K562 (cell line): ENCODE measurements at regions not wholly inside any gene's neighbourhood (a gene's known extent, or its start where the extent isn't known, plus 50 kb on each side); places are given as distances from the start of the nearest gene placed in this dataset.
A peak's percentile ranks its signal among the peaks of the same experiment; 100 is the strongest.

ENCODE experiments used
- ATAC-seq: fragments of 200-7000 bp; cut with Tn5 transposase; 3 replicates; pipeline ENCODE4 v1.9.1; 2020; ENCODE audit warnings: moderate library complexity
- BruUV-seq: library from RNA; stranded (reverse); fragments of 400-500 nt; replicated peaks from 2 replicates; lab custom pipeline; 2021; lab: Mats Ljungman, UMichigan
- CTCF ChIA-PET: fragments of 300-600 bp; formaldehyde crosslinking; extraction: SDS; loops from one replicate; lab custom pipeline; 2021; ENCODE audit warnings: low intra/inter-chr PET ratio; lab: Yijun Ruan, JAX
- POLR2A ChIA-PET: fragments of 300-600, 350-650 bp; sonication (Branson Sonifier 250); formaldehyde crosslinking; extraction: SDS; loops from one replicate; lab custom pipeline; 2021; ENCODE audit warnings: antibody characterized with exemption, inconsistent platforms; lab: Yijun Ruan, JAX
- DNase-seq, 4 experiments: peaks; one replicate each; pipeline versions ENCODE4 v3.0.0 to v3.0.0-alpha.2; 2011 to 2018; ENCODE audit warnings: low spot score in 3 of 4, mixed read lengths in 3 of 4; ENCODE audit errors: extremely low read depth in 1 of 4
- FAIRE-seq: peaks from 2 replicates; lab custom pipeline; 2011; peaks lifted over from hg19 to GRCh38; lab: Jason Lieb, UNC
- H2AFZ ChIP-seq: 2 replicates; pipeline ENCODE4 v1.6.0; 2011; ENCODE audit warnings: low read depth, low read length, control low read depth, inconsistent platforms
- H3K27ac ChIP-seq: fragments of 200-600 bp; 3 replicates; pipeline ENCODE4 v1.8.0; 2011; ENCODE audit warnings: low read depth, mild to moderate bottlenecking, control low read depth, inconsistent platforms, low read length, moderate library complexity, mixed read lengths; ENCODE audit errors: extremely low read depth
- H3K27me3 ChIP-seq, 2 experiments: fragments of 300-600 bp in 1 of 2; 2 replicates in 1 of 2; 3 replicates in 1 of 2; pipeline versions ENCODE4 v1.6.0 to v1.8.0; 2011; ENCODE audit warnings: inconsistent platforms in 2 of 2, low read length in 2 of 2, mild to moderate bottlenecking in 1 of 2, mixed read lengths in 1 of 2, moderate library complexity in 1 of 2; ENCODE audit not compliant: control insufficient read depth in 2 of 2, insufficient read depth in 2 of 2
- H3K36me3 ChIP-seq: fragments of 300-600 bp; 3 replicates; pipeline ENCODE4 v1.8.0; 2011; ENCODE audit warnings: mild to moderate bottlenecking, low read length, inconsistent platforms; ENCODE audit not compliant: control insufficient read depth, insufficient read depth
- H3K4me1 ChIP-seq, 2 experiments: fragments of 200-600 bp in 1 of 2; replicated peaks in 1 of 2; 2 replicates in 1 of 2; 3 replicates in 1 of 2; pipeline versions ENCODE4 v1.5.1 to v1.8.0; 2011; ENCODE audit warnings: inconsistent platforms in 2 of 2, low read length in 2 of 2, mild to moderate bottlenecking in 1 of 2, mixed read lengths in 1 of 2, moderate library complexity in 1 of 2; ENCODE audit not compliant: control insufficient read depth in 2 of 2, insufficient read depth in 2 of 2
- H3K4me2 ChIP-seq: 2 replicates; pipeline ENCODE4 v1.6.1; 2011; ENCODE audit warnings: low read length, control low read depth, inconsistent platforms, mixed read lengths; ENCODE audit not compliant: insufficient read depth
- H3K4me3 ChIP-seq: fragments of 200-600 bp; sonication (generic), shearing (Covaris generic); 2 replicates; pipeline ENCODE4 v1.5.1; 2016; ENCODE audit warnings: control low read depth, inconsistent platforms
- H3K79me2 ChIP-seq: fragments of 200-600 bp; 3 replicates; pipeline ENCODE4 v1.8.0; 2011; ENCODE audit warnings: low read length, inconsistent platforms; ENCODE audit not compliant: control insufficient read depth, insufficient read depth
- H3K9ac ChIP-seq, 2 experiments: 2 replicates each; pipeline versions ENCODE4 v1.6.0 to v1.6.1; 2011; ENCODE audit warnings: low read depth in 2 of 2, low read length in 2 of 2, control low read depth in 1 of 2, inconsistent platforms in 1 of 2, mild to moderate bottlenecking in 1 of 2, mixed read lengths in 1 of 2; ENCODE audit not compliant: insufficient read depth in 1 of 2
- H3K9me1 ChIP-seq: one replicate; pipeline ENCODE4 v1.6.0; 2011; ENCODE audit warnings: inconsistent platforms, mild to moderate bottlenecking, low read length, moderate library complexity; ENCODE audit not compliant: control insufficient read depth, insufficient read depth
- H3K9me3 ChIP-seq: replicated peaks from 2 replicates; pipeline ENCODE4 v1.5.1; 2011; ENCODE audit warnings: low read depth, low read length, inconsistent platforms; ENCODE audit not compliant: control insufficient read depth, insufficient read depth
- H4K20me1 ChIP-seq: replicated peaks from 2 replicates; pipeline ENCODE4 v1.6.1; 2011; ENCODE audit warnings: low read length, inconsistent platforms, mixed read lengths; ENCODE audit not compliant: control insufficient read depth, insufficient read depth
- MYC ChIP-seq, 2 experiments: fragments of 250-450 bp in 1 of 2; sonication (Bioruptor Pico) in 1 of 2; IDR thresholded peaks; 2 replicates each; pipeline versions ENCODE4 v1.5.1 to v1.6.1; 2012 to 2021; ENCODE audit warnings: low read depth in 2 of 2, borderline replicate concordance in 1 of 2, improper control_type of control experiment in 1 of 2, low read length in 1 of 2, mild to moderate bottlenecking in 1 of 2, moderate library complexity in 1 of 2
- NONO ChIP-seq, 2 experiments: fragments of 200-400 bp in 1 of 2; fragments of 450-650 bp in 1 of 2; formaldehyde crosslinking in 1 of 2; IDR thresholded peaks; 2 replicates each; pipeline ENCODE4 v1.6.1; 2017; ENCODE audit warnings: low read depth in 2 of 2, mild to moderate bottlenecking in 2 of 2, moderate library complexity in 2 of 2, low read length in 1 of 2
- POLR2AphosphoS2 ChIP-seq: IDR thresholded peaks from 2 replicates; pipeline ENCODE4 v1.6.1; 2012; ENCODE audit warnings: low read length, improper control_type of control experiment
- ZC3H11A ChIP-seq: IDR thresholded peaks from 2 replicates; pipeline ENCODE4 v1.6.1; 2012; ENCODE audit warnings: low read depth, low read length, improper control_type of control experiment
- ZFP36 ChIP-seq: fragments of 150-350 bp; IDR thresholded peaks from 2 replicates; pipeline ENCODE4 v1.6.1; 2018; ENCODE audit warnings: low read length, low read depth; ENCODE audit not compliant: partially characterized antibody
- ZNF551 ChIP-seq: fragments of 250-450 bp; sonication (Bioruptor Pico); IDR thresholded peaks from 2 replicates; pipeline ENCODE4 v1.5.0; 2021; ENCODE audit warnings: mild to moderate bottlenecking, moderate library complexity
- WGBS: fragments of 100-300 bp; shearing (Covaris generic); methylation state at CpG from one replicate; pipeline ENCODE4 v1.1.6; 2016; ENCODE audit warnings: low coverage, mixed read lengths; ENCODE audit not compliant: insufficient coverage; ENCODE audit errors: missing lambda C conversion rate; 5-methylcytosine and 5-hydroxymethylcytosine counted together
- in situ Hi-C: fragments of 300-500 bp; cut with MboI; formaldehyde crosslinking; loops from 4 replicates; pipeline ENCODE4 v1.15.0; 2018; ENCODE audit warnings: inconsistent platforms, mixed read lengths
- intact Hi-C: fragments of 100-400 bp; cut with micrococcal nuclease; formaldehyde crosslinking; loops from 2 replicates; pipeline ENCODE4 v1.14.2; 2022

DNA sequence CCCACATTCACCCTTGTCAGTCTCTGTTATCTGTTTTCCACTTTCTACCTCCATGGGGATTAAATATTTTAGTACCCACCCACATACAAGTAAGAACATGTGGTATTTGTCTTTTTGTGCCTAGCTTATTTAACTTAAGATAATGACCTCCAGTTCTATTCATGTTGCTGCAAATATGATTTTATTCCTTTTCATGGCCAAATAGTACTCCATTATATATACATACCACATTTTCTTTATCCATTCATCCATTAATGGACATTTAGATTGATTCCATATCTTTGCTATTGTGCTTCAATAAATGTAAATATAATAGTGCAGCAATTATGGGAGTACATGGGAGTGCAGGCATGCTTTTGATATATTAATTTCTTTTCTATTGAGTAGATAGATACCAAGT lies 185.8 kb downstream of the RPAP3 start (continued):
- no peak for TF ChIP-seq NONO (IDR thresholded peaks at IDR 0.05; ENCODE audit: low read depth in 2 of 2, low read length in 1 of 2)
- TF ChIP-seq ZC3H11A, result no peak
- no peak for TF ChIP-seq MYC (IDR thresholded peaks at IDR 0.05; ENCODE audit: low read depth, low read length)
- TF ChIP-seq MYC (CRISPR knock-in tag; IDR thresholded peaks at IDR 0.05; ENCODE audit: borderline replicate concordance, low read depth), result no peak
- no peak for TF ChIP-seq POLR2AphosphoS2

DNA sequence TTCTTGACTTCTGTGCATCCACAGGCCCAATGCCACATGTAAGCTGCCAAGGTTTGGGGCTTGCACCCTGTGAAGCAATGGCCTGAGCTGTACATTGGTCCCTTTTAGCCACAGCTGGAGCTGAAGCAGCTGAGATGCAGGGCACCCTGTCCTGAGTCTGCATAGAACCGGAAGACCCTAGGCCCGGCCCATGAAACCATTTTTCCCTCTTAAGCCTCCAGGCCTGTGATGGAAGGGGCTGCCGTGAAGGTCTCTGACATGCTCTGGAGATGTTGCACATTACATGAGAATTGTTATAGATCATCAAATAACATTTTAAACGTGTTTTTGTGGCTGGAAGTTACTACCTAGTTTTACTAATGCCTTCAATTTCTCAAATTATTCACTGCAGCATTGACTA lies 188.7 kb downstream of the RPAP3 start:
- Histone ChIP-seq H3K36me3 (no peaks in the 10 kb centered on the region), H2AFZ (no peak overlapping the region), H3K9ac (no peak overlapping the region), H3K9me3 (no peaks in the 10 kb centered on the region), H3K9me1 (no peaks in the 10 kb centered on the region)
- POLR2A ChIA-PET, result interaction anchor here (0.7 kb wide), 1 partner anchor 184 kb away, joined by 4 read pairs; no protein-coding TSS in a partner anchor
- intact Hi-C loops, result no loop called here
- no TSS peak for BruUV-seq
- no peak for ATAC-seq
- TF ChIP-seq ZNF551 (CRISPR knock-in tag) (no peak), ZFP36 (peak; percentile 44)
- TF ChIP-seq, all 486 proteins: peak for 1
- in situ Hi-C loops, result no loop called here
- Histone ChIP-seq H3K4me2 (no peak overlapping the region), H4K20me1 (no peaks in the 10 kb centered on the region), H3K79me2 (no peaks in the 10 kb centered on the region), H3K27me3 (no peaks in the 10 kb centered on the region), H3K4me3 (no peak overlapping the region), H3K4me1 (no peaks in the 10 kb centered on the region), H3K27ac (no peak overlapping the region)
- DNase-seq, result no peak
- no peak for FAIRE-seq
- CTCF ChIA-PET, result no interaction called here
- 2% methylated on average over 4 of the region's 4 CpGs for WGBS
